CD4-positive, alpha-beta T cell treated with Interleukin-4 for 4 hours (primary cell): ENCODE measurements at regions not wholly inside any gene's neighbourhood (a gene's known extent, or its start where the extent isn't known, plus 50 kb on each side); places are given as distances from the start of the nearest gene placed in this dataset.
"Not testable (repeated sequence)": the region's sequence is repeated elsewhere in the genome, so short reads cannot be mapped to it uniquely, and the experiment has no call there.

Experiments used
- DNase-seq: peaks from one replicate; pipeline ENCODE4 v3.0.0-alpha.2; 2020

DNA sequence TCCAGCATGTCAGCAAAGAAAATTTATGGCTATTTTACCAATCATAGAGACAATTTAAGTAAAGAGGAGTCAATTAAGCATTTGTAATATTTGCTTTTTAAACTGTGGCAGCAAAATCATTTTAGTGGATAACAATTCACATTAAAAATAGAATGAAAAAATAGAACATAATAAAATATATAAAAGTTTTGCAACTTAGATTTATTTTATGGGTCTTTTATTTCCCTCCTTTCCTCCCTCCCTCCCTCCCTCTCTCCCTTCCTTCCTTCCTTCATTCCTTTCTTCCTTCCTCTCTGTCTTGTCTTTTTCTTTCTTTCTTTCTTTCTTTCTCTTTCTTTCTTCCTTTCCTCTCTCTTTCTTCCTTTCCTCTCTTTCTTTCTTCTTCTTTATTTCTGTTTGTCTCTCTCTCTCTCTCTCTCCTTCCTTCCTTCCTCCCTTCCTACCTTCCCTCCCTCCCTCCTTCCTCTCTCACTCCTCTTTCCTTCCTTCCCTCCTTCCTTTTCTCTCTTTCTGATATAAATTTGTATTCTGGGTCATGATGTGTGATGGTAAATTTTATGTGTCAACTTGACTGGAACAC lies 610.9 kb upstream of the CITED2 start:
- no peak for DNase-seq

DNA sequence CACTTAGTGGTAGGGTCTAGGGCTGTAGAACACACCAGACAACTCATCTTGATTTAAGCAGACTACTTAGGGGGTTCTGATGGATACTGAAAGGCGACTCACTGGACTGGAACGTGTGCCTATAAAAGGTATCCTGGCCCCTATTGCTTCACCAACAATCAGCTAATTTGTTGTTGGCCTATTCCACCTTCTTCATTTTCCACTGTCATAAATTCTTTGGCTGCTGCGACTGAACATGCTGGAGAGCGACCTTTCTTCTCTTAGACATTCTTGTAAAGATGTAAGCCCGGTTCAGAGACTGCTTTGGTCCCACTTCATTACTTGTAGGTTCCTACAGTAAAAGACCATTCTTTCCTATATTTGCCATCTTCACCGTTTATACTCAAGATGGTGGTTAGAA lies 609.9 kb upstream of the CITED2 start:
- no peak for DNase-seq

- DNase-seq, result no peak
Observed at GRCh38 chr6:139983555-139984276, 609.3 kb upstream of the CITED2 start.

DNA sequence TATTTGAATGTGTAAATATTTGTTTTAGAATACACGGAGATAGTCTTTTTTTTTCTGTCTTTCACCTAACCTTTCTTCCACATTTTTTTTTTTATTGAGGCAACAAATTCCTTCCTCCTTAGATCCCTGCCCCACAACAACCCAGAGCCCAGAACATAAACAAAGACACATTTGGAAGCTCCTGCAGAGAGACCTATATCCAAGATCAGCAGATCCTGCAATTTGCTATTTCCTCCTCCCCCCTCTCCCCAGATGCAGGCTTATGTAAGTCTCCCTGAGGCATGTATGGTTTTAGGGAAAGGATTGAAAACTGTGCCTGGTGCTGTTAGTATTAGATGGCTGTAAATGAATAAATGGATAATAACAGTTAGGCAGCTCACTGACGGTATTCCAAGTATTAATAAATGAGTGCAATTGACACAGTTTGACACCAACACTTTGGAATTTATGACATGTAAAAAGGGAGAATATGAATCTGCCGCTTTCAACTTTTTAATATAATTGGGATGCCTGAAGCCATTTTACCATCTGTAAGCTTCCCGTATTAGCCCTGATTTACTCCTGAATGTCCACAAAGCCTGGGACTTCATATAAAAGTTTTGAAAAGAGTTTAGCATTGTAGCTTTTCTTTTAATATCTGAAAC lies 608.3 kb upstream of the CITED2 start:
- DNase-seq, result no peak

GRCh38 chr6:139982195-139982594 lies 607.7 kb upstream of the CITED2 start:
- DNase-seq, result no peak

DNA sequence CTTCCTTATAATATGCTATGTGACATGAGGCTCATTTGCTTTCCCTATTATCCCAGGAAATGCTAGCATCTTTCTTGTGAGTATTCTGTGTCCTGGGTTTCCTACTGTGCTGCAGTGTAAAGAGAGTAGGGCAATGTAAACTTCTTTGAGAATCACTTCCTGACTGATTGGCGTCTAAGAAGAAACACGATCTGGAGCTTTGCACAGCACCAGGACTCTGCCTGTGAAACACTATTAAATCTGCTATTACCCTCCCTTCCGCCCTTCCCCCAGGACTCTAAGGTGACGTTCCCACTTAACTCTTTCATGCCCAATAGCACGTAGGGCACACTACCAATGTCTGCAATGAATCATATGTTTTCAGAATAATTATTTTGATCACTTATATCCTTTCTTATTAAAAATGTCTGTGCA lies 607.3 kb upstream of the CITED2 start:
- no peak for DNase-seq

GRCh38 chr6:139981066-139981624 lies 606.7 kb upstream of the CITED2 start:
- DNase-seq, result no peak

DNA sequence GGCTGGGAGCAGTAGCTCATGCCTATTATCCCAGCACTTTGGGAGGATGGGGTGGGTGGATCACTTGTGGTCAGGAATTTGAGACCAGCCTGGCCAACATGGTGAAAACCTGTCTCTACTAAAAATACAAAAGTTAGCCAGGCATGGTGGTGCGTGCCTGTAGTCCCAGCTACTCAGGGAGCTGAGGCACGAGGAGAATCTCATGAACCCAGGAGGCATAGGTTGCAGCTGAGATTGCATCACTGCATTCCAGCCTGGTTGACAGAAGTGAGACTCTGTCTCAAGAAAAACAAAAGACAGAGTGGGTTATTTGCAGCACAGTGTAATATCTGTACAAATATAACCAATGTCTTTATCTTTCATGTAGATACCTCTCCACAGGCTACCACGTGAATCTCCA lies 606.2 kb upstream of the CITED2 start:
- DNase-seq, result not testable (repeated sequence)

- DNase-seq, result no peak
Observed at GRCh38 chr6:139979021-139979725, 604.7 kb upstream of the CITED2 start.

- DNase-seq, result no peak
Observed at GRCh38 chr6:139977887-139978332, 603.5 kb upstream of the CITED2 start.

- DNase-seq, result no peak
Observed at GRCh38 chr6:139973669-139974344, 599.4 kb upstream of the CITED2 start.

DNA sequence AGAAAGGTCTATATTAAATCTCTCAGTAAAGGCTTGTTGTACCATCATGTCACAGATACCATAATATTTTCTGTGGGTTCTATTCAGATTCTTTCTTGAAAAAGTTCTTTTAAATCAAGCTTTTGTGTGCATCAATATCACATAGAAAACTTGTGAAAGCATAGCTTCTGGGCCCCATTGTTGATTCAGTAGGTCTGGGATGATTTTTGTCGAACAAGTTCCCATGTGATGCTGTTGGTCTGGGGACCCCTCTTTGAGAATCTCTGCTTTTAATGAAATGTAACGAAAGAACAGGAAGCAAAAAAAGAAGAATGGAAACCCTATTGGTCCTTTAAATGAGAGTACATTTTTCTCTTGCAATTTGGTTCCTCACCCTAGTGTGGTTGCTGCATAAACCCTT lies 597.7 kb upstream of the CITED2 start:
- no peak for DNase-seq

DNA sequence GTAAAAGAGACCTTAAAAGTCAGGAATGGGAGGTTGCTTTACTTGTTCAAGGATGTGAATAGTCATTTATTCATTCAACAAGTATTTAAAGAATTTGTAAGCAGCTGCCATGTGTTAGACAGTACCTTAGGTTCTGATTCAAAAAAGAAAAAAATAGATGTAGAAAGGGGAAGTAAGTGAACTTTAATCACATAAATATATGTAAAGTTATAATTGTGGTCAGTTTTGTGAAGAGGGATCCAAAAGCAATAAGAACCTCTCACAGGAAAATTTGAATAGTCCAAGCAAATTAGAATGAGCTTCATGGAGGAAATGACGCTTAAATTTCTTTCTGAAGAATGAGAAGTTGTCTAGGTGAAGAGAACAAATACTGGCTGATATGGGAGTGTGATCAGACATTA lies 596.1 kb upstream of the CITED2 start:
- DNase-seq, result no peak

DNA sequence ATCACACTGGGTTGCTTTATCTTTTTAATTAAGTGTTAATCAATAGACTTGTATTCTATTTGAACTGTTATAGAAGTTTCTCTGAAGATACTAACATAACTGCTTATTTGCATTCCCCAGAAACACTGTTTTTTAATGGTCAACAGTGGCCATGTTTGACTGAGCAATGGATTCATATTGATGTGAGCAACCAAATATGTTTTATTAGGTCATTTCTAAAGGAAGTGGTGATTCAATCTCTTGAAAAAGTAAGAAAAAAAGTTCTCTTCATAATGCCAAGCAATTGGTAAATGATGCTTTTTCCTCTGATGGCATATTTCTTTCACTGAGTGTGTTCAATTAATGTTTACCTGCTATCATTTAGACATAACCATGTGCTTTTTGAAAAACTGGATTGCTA lies 593.0 kb upstream of the CITED2 start:
- DNase-seq, result no peak

GRCh38 chr6:139965393-139965792 lies 590.9 kb upstream of the CITED2 start:
- no peak for DNase-seq

GRCh38 chr6:139964737-139965136 lies 590.3 kb upstream of the CITED2 start:
- no peak for DNase-seq

GRCh38 chr6:139962654-139963347 lies 588.4 kb upstream of the CITED2 start:
- DNase-seq, result no peak

DNA sequence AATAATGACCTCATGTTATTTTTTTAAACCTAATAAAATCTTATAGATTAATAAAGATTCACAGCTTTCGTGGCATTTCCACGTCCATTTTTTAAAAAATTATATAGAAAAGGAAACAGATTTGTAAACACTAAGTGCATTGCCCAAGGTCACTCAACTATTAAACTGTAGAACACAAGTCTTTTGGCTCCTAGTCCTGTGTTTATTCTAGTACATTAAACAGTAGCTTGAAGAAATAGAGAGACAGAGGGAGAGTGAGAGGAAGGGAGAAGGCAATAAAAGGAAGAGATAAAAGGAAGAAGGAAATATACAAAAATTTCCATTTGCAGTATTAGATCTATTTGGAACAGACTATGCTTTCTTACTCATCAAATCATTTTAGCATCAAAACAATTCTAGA lies 586.7 kb upstream of the CITED2 start:
- DNase-seq, result no peak

DNA sequence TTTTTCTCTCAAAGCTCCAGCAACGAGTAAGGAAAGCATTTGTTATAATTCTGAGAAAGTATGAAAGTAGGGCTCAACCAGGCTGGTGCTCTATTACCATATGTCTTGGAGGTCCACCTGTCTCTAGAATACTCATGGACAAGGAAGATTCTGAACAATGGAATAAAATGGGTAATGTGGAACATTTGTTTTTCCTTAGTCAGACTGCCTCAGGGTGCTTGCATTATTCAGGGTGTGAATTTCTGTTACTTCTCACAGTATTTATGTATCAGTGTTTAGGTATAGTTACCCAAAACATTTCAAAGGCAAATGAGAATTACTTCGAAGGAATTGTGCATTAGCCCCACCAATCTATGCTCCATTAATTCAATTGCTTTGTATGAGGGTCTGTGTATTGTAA lies 586.2 kb upstream of the CITED2 start:
- DNase-seq, result no peak

DNA sequence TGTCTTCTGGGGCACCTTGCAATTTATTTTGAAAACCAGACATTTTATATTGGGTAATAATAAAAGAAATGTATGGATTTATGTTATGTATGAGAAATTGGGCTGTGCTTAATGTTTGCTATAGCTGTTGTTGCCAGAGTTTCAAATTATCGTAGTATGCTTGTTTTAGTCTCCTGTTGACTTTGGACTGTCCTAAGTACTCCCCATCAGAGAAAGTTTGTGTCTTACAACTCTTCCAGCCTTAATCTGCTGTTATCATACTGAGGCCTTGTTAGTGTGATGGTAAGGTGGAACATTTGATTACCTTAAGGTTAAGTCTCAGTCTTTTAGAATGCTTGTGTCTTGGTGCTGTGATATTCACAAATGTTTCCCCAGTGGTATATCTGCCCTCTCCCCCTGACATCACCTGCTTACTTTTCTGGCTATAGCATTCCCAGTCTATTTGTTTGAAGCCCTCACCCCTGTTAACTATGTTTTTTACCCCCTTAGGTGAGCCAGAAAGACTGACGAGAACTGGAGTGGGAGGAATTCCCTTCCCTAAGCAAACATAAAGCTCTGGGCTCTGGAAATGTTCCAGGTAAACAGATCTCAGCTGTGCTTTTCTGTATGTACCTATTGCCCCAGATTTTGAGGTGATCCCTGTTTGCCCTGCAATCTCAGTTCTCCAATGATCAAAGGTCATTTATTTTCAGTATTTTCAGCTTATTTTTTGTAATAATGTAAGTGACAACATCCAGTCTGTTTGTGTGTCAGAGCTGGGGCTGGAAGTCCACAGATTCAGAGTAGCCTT lies 581.1 kb upstream of the CITED2 start:
- no peak for DNase-seq

DNA sequence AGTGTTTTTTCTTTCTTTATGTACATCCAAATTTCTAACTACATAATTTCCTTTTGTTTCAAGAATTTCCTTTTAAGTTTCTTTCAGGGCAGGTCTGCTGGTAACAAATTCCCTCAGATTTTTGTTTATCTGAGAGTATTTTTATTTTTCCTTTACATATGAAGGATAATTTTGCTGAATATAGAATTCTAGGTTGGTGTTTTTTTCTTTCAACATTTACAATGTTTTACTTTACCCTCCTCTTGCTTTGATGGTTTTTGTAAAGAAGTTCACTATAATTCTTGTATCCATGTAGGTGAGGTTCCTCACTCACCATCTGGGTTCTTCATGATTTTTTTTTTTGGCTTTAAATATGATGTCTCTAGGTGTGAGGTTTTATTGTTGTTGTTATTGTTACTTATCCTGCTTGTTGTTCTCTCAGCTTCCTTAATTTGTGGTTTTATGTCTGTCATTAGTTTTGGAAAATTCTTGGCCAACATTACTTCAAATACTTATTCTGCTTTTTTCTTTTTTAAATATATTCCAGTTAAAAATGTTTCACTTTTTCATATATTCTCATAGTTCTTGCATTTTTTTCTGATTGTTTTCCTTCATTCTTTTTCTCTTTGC lies 580.1 kb upstream of the CITED2 start:
- DNase-seq, result no peak
